GM20000 (cell line): ENCODE measurements at regions not wholly inside any gene's neighbourhood (a gene's known extent, or its start where the extent isn't known, plus 50 kb on each side); places are given as distances from the start of the nearest gene placed in this dataset.

ENCODE experiments used
- DNase-seq: peaks from one replicate; pipeline ENCODE4 v3.0.0; 2012; ENCODE audit warnings: low spot score
- CTCF ChIP-seq: IDR thresholded peaks from 2 replicates; pipeline ENCODE4 v1.5.1; 2012; ENCODE audit warnings: mild to moderate bottlenecking, control low read depth; ENCODE audit errors: extremely low read depth, missing control alignments

- no peak for DNase-seq
- TF ChIP-seq CTCF = no peak
Observed at GRCh38 chr2:213202011-213202410, 50.6 kb upstream of the IKZF2 start.

GRCh38 chr2:213205944-213206343 is 54.5 kb upstream of the IKZF2 start:
- no peak for TF ChIP-seq CTCF

GRCh38 chr2:213213186-213213585 is 61.8 kb upstream of the IKZF2 start:
- TF ChIP-seq CTCF = no peak
- no peak for DNase-seq

More at GRCh38 chr2:213205944-213206343, 54.5 kb upstream of the IKZF2 start:
- DNase-seq = no peak

- DNase-seq = no peak
- TF ChIP-seq CTCF = no peak
Observed at GRCh38 chr2:213214209-213214608, 62.8 kb upstream of the IKZF2 start.

- DNase-seq = no peak
- no peak for TF ChIP-seq CTCF
Observed at GRCh38 chr2:213216461-213216860, 65.0 kb upstream of the IKZF2 start.

- no peak for TF ChIP-seq CTCF
- DNase-seq = no peak
Observed at GRCh38 chr2:213219816-213220215, 64.4 kb upstream of the SPAG16 start.

GRCh38 chr2:213220967-213221603 is 63.2 kb upstream of the SPAG16 start:
- no peak for TF ChIP-seq CTCF
- no peak for DNase-seq
